Stimulated activated effector memory CD8-positive, alpha-beta T cell treated with anti-CD3 and anti-CD28 coated beads, Interleukin-12 subunit alpha, Interleukin-12 subunit beta, amount 100 ng/mL, for 72 hours (primary cell): ENCODE measurements at regions not wholly inside any gene's neighbourhood (a gene's known extent, or its start where the extent isn't known, plus 50 kb on each side); places are given as distances from the start of the nearest gene placed in this dataset.

Experiments
- ATAC-seq: fragments of 150-1000 bp; cut with Tn5 transposase; 2 replicates; pipeline ENCODE4 v1.10.0; 2021
- DNase-seq, 2 donors: peaks; one replicate each; pipeline ENCODE4 v3.0.0; 2021 to 2022; ENCODE audit warnings: low spot score in 2 of 2
- H3K27ac Mint-ChIP-seq: one replicate; pipeline ENCODE4 v1.8.0; 2022; ENCODE audit warnings: mild to moderate bottlenecking, mixed read lengths
- H3K36me3 Mint-ChIP-seq: one replicate; pipeline ENCODE4 v1.8.0; 2022; ENCODE audit warnings: mild to moderate bottlenecking, mixed read lengths
- H3K4me1 Mint-ChIP-seq: one replicate; pipeline ENCODE4 v1.8.0; 2022; ENCODE audit warnings: mixed read lengths
- H3K4me3 Mint-ChIP-seq: one replicate; pipeline ENCODE4 v1.8.0; 2022; ENCODE audit warnings: mild to moderate bottlenecking, mixed read lengths
- H3K9me3 Mint-ChIP-seq: one replicate; pipeline ENCODE4 v1.8.0; 2022; ENCODE audit warnings: mixed read lengths

DNA sequence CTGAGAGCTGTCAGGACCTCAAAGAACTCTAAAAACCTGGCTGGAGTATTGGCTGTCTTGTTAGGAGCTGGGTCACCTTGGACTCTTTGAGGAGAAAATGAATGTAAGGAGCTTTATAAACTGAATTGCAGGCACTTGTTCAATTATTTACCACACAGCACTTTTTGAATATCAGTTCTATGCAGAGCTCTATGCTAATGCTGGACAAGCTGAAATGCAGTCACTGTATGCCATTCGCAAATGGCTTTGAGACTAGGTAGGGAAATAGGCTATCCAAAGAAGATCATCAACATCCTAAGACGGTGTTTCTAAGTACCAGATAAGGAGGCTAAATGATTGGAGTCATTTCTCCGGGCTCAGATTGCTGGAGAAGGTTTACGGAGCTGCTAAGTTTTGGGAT is 333.5 kb downstream of the SIPA1L2 start:
- DNase-seq: no peak
- Mint-ChIP-seq H3K4me3 (no peak overlapping the region), H3K27ac (no peak overlapping the region), H3K36me3 (no peaks in the 10 kb centered on the region), H3K9me3 (no peaks in the 10 kb centered on the region), H3K4me1 (no peaks in the 10 kb centered on the region)
- ATAC-seq: no peak

DNA sequence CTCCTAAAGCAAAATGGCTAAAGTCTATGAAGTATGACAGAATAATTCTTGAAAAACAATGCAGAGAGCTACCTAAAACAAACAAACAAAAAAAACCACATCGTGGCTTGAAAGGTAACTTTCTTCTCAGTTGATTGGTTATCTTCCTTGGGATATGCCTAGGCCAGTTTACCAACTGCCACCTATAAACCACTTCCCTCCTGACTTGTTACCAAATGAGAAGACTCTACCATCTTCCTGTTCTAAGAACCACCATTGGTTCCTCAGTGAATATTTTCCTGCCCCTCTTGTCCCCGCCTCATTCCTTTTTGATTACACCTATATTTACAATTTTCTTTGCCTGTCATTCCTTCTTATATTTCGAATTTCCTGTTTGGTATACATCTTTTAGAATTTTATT is 336.6 kb downstream of the SIPA1L2 start:
- no peak overlapping the region for H3K27ac Mint-ChIP-seq
- H3K36me3 Mint-ChIP-seq: no peaks in the 10 kb centered on the region
- no peak for ATAC-seq
- no peaks in the 10 kb centered on the region for H3K4me1 Mint-ChIP-seq
- DNase-seq: no peak
- no peak overlapping the region for H3K4me3 Mint-ChIP-seq
- H3K9me3 Mint-ChIP-seq: no peaks in the 10 kb centered on the region

DNA sequence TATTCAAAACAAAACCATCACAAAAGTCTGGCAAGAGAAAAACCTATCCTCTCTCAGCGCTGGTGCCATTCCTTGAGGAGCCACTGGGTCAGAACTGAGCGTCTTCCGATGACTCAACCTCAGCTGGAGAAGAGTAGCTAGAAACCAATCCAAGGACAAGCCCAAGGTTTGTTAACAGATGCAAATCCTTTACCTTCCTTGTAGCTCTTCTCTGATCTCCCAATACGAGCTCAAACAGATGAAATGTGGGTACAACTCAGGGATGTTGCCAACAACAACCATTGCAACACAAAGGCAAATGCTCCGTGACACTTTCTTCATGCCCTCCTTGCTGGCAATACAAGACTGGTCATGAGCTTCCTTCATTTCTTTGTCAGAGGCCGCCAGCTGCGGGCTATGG is 337.1 kb downstream of the SIPA1L2 start:
- DNase-seq (no peak), ATAC-seq (no peak)
- H3K27ac Mint-ChIP-seq: no peak overlapping the region
- no peak overlapping the region for H3K4me3 Mint-ChIP-seq
- H3K9me3 Mint-ChIP-seq: no peaks in the 10 kb centered on the region
- no peaks in the 10 kb centered on the region for H3K4me1 Mint-ChIP-seq
- H3K36me3 Mint-ChIP-seq: no peaks in the 10 kb centered on the region

DNA sequence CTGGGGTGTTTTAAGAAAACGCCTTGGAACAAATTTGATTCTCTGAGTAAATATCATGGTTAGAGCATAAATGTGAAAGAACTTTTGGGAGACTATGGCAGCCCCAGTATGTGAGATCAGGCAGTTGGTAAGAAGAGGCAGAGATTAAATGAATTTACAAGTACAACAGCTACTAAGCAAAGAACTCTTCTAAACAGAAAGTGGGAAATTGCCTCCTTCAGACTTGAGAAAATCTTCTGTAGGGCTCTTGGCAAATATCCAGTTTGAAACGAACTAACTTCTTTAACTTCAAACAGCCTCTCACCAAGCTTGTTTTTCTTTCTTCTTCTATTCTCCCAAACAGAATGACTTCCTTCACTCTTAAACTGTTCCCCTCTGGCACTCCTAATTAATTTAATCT is 337.7 kb downstream of the SIPA1L2 start:
- Mint-ChIP-seq H3K36me3 (no peaks in the 10 kb centered on the region), H3K4me3 (no peak overlapping the region), H3K4me1 (no peaks in the 10 kb centered on the region), H3K9me3 (no peaks in the 10 kb centered on the region), H3K27ac (no peak overlapping the region)
- ATAC-seq (no peak), DNase-seq (no peak)

DNA sequence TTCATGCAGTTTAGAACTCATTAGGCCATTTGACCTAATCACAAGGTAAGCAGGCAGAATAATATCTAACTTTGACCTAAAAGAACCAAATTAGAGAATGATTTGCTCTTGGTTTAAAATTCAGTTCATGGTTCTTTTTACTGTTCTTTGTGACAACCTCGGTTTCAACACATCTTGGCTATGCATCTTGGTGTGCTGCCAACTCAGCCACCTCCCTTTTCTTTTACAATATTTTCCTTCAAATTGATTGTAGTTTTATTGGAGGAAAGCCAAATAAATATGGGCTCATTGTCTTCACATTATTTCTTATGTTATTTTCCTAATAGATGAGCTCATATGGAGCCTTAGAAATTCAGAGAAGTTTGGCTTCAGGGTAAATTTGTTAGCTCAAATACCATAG is 338.3 kb downstream of the SIPA1L2 start:
- ATAC-seq: no peak

DNA sequence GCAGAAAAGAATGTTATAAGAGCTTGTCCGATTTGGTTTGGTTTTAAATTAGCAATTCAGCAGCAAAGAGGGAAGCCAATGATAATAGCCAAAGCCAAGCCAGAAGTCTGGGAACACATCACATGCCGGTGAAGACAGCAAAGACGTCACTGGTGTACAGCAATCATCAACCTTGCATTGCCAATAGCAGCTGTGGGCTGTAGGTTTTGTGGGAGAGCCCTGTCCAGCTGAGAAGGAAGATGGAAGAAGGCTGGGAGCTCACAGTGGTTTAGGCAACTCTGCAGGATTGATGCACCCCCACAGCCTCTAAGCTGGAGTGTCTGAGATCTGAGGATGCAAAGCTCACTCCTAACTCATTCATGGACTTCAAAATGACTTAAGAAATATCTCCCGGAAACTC is 338.7 kb downstream of the SIPA1L2 start:
- Mint-ChIP-seq H3K4me3 (no peak overlapping the region), H3K27ac (no peak overlapping the region), H3K9me3 (no peaks in the 10 kb centered on the region), H3K36me3 (no peaks in the 10 kb centered on the region), H3K4me1 (no peaks in the 10 kb centered on the region)
- DNase-seq (no peak), ATAC-seq (no peak)

More for the DNA sequence above, 338.3 kb downstream of the SIPA1L2 start:
- Mint-ChIP-seq H3K36me3 (no peaks in the 10 kb centered on the region), H3K4me3 (no peak overlapping the region), H3K4me1 (no peaks in the 10 kb centered on the region), H3K9me3 (no peaks in the 10 kb centered on the region), H3K27ac (no peak overlapping the region)
- DNase-seq: no peak

DNA sequence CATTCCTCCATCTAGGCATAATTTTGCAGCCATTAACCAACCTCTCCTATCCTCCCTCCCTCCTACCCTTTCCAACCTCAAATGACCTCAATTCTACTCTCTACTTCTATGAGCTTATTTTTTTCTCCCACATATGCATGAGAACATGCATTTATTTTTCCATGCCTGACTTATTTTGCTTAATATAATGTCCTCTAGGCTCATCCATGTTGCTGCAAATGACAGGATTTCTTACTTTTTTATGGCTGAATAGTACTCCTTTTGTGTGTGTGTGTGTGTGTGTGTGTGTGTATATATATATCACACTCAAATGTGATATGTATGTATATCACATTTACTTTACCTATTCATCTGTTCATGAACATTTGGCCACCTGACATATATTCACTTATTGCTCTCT is 339.4 kb downstream of the SIPA1L2 start:
- no peaks in the 10 kb centered on the region for H3K9me3 Mint-ChIP-seq
- H3K4me1 Mint-ChIP-seq: no peaks in the 10 kb centered on the region
- H3K36me3 Mint-ChIP-seq: no peaks in the 10 kb centered on the region
- no peak overlapping the region for H3K27ac Mint-ChIP-seq
- no peak for DNase-seq
- ATAC-seq: no peak
- H3K4me3 Mint-ChIP-seq: no peak overlapping the region

DNA sequence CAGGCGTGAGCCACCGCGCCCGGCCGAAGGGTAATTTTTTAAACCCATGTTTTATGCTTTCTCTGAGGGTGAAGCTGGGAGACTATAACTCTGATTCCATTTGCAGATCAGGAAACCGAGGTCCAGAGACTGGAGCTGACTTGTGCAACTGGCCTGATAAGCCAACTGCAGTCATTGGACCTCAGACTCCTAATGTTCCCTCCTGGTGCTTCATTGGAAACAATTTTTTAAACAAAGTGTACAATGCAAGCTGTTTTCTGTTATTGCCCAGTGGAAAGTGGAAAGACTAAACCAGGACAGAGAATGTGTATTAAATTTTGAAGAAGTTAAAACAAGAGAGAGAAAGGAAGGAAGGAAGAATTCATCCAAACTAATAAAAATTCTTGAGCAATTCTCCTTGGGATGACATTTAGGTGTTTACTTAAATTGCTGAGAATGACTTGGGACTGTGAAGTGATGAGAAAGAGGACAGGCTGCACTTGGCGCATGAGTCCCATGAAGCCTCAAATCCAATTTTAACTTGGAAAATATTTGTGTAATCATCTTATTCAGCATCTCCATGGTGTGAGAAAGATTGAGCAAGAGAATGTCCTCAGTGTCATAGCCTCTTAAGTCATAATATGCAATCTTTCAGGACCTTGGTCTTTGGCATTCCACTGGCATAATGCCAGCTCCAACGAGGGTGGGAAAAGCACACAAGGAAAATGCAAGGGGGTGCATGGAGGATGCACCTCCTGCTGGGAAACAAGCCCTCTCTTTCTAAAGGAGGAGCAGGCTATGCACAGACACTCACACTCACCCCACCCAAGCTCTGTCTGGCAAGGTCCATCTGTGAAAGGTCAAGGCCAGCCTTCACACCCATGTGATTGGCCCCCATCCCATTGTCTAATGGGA is 342.0 kb downstream of the SIPA1L2 start:
- DNase-seq (no peak), ATAC-seq (no peak)
- Mint-ChIP-seq H3K36me3 (no peaks in the 10 kb centered on the region), H3K9me3 (no peaks in the 10 kb centered on the region), H3K4me3 (no peak overlapping the region), H3K27ac (no peak overlapping the region), H3K4me1 (no peaks in the 10 kb centered on the region)

DNA sequence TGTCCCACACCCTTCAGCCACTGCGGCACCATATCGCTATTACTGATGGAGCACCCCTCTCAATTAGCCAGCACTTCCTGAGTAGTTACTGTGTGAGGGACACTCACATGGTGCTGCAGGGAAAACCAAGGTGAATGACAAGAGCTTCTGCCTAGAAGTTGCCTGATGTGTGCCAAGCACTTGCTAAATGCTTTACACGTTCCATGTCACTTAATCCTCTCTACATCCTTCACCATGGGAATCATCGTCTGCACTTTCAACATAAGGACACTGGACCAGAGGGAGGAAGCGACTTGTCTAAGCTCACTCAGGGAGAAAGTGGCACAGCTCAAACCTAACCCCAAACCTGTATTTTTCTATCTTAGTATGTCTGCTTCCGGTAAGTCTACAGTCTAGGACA is 344.8 kb downstream of the SIPA1L2 start:
- Mint-ChIP-seq H3K4me3 (no peak overlapping the region), H3K4me1 (no peaks in the 10 kb centered on the region), H3K9me3 (no peaks in the 10 kb centered on the region), H3K36me3 (no peaks in the 10 kb centered on the region), H3K27ac (no peak overlapping the region)
- ATAC-seq (no peak), DNase-seq (no peak)

DNA sequence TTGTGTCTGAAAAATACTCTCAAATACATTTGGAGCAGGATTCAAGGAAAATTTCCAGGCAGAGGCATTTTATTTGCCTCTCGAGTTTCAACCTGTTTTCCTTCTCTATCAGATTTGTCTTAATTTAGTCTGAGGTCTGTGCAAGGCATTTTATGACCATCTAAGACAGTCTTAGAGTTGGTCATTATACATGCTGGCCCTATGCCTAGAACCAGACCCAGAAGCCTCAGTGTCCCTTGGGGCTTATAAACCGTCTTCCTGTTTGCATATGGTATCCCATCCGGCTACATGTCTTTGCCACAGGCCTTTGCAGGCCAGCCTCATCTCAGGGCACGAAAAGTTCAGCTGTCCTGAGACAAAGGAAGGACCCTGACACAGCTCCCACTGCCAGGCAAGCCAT is 346.1 kb downstream of the SIPA1L2 start:
- Mint-ChIP-seq H3K4me3 (no peak overlapping the region), H3K9me3 (no peaks in the 10 kb centered on the region), H3K4me1 (no peaks in the 10 kb centered on the region), H3K27ac (no peak overlapping the region), H3K36me3 (no peaks in the 10 kb centered on the region)
- no peak for ATAC-seq
- no peak for DNase-seq

DNA sequence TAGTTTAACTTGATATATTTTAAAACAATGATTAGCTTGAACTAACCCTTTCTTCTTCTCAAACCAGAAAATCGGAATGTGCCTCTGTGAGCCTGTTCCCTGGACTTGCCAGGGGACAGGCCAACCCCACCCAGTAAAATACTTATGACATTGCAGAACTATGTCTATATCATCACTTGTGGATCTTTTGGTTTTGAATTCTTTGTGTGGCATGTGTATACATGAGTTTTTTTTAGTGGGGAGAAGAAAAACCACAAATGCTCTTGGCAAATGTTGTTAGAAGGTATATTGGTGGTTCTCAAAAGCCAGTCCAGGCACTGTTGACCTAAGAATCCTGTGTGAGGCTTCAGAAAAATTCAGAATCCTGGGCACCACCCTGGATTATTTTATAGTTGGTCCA is 347.4 kb downstream of the SIPA1L2 start:
- no peak for ATAC-seq
- H3K27ac Mint-ChIP-seq: no peak overlapping the region
- no peak overlapping the region for H3K4me3 Mint-ChIP-seq
- no peak for DNase-seq
- no peaks in the 10 kb centered on the region for H3K9me3 Mint-ChIP-seq
- H3K4me1 Mint-ChIP-seq: no peaks in the 10 kb centered on the region
- no peaks in the 10 kb centered on the region for H3K36me3 Mint-ChIP-seq

DNA sequence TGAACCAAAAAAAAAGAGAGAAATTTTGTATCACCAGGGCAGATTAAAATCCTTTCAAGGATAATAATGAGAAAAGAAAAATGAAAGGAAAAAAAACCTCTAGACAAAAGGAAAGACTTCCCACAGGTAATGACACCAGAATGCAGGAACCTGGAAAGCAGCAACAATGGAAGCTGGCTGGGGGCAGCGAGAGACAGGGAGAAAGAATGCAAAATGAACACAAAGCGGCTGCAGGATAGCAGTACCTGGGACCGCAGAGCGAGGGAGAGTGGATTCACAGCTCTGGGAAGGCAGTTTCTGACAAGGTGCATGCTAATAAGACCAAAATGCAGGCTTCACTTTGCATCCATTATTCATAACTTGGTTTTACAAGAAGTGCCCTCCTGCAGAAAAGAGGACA is 349.0 kb downstream of the SIPA1L2 start:
- DNase-seq (no peak), ATAC-seq (no peak)
- no peak overlapping the region for H3K27ac Mint-ChIP-seq
- H3K4me3 Mint-ChIP-seq: no peak overlapping the region
- no peaks in the 10 kb centered on the region for H3K4me1 Mint-ChIP-seq
- no peaks in the 10 kb centered on the region for H3K36me3 Mint-ChIP-seq
- no peaks in the 10 kb centered on the region for H3K9me3 Mint-ChIP-seq

DNA sequence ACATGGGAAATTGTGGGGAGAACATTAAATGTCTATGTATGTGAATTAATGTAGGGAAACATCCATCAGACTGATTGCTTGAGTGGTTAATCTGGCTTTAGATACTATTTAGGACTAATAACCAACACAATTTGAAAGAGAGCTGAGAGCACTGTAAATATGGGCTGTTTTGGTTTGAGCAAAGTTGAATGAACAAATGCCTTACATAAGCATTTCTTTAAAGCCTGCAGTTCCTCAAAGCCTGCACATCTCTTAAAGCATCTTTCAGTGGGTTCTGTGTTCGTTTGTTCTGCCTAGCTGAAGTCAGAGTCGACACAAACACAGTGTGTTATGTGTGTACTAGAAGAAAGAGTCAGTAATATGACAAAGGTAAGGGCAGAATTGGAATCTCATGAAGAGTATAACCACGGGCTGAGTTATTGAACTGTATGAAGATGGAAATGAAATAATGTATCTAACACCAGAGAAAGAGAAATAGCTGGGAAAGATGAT is 350.0 kb downstream of the SIPA1L2 start:
- Mint-ChIP-seq H3K36me3 (no peaks in the 10 kb centered on the region), H3K27ac (no peak overlapping the region), H3K9me3 (no peaks in the 10 kb centered on the region), H3K4me1 (no peaks in the 10 kb centered on the region), H3K4me3 (no peak overlapping the region)
- no peak for DNase-seq
- ATAC-seq: no peak

DNA sequence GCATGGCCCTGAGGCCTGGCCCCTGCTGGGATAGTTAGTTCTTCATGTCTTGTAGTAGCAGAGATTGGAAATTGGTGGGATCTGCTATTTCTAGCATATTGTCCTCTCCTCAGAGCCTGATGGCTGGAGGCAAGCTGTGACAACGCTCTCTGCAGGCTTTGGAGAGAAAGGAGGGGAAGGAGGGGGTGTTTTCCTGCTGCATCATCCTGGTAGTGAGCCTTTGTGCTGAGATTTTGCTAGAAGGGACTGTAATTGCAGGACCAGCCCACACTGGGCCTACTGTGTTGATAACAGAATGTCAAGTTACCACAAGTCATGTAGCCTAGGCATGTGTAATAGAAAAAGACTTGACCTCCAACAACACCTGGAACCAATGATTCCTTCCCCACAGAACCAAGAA is 351.0 kb downstream of the SIPA1L2 start:
- Mint-ChIP-seq H3K27ac (no peak overlapping the region), H3K9me3 (no peaks in the 10 kb centered on the region), H3K4me3 (no peak overlapping the region), H3K4me1 (no peaks in the 10 kb centered on the region), H3K36me3 (no peaks in the 10 kb centered on the region)
- DNase-seq (no peak), ATAC-seq (no peak)

DNA sequence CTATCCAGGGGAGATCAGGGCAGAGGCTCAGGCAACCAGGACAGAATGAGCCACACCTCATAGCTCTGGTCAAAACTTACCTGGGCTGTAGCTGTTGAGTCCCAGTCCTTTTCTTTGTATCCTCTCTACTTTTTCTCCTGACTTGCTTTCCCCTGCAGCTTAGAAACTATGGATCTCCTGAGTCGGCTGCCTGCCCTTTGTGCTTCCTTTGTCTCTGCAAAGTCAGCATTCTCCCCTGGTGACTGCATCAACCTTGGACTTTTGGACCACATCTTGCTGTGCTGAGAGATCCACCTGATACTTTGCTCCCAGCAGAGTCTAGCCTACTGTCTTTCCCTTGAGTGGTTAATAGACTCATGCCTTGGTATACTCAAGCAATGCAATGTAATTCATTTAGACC is 353.3 kb downstream of the SIPA1L2 start:
- Mint-ChIP-seq H3K9me3 (no peaks in the 10 kb centered on the region), H3K36me3 (no peaks in the 10 kb centered on the region), H3K27ac (no peak overlapping the region), H3K4me3 (no peak overlapping the region), H3K4me1 (no peaks in the 10 kb centered on the region)
- no peak for ATAC-seq
- DNase-seq: no peak

DNA sequence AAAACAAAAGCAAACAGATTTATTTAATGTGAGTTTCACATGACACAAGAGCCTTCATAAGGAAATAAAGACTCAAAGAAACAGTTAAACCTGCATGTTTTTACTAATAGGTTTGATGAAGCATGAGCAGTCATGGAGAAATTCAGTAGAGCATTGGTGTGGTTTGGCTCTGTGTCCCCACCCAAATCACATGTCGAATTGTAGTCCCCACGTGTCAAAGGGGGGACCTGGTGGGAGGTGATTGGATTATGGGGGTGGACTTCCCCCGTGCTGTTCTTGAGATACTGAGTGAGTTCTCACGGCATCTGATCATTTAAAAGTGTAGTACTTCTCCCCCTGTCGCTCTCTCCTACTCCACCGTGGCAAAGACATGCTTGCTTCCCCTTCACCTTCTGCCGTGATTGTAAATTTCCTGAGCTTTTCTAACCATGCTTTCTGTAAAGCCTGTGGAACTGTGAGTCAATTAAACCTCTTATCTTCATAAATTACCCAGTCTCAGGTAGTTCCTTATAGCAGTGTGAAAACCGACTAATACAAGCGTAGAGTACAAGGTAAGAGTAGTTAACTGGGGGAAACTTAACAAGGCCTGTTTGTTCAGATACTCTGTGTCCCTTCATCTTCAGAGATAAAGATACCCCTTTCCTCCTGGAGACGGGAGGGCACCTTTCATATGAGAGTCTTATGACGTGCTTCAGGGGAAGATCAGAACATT is 354.8 kb downstream of the SIPA1L2 start:
- H3K4me3 Mint-ChIP-seq: no peak overlapping the region
- no peaks in the 10 kb centered on the region for H3K4me1 Mint-ChIP-seq
- H3K9me3 Mint-ChIP-seq: no peaks in the 10 kb centered on the region
- DNase-seq (no peak), ATAC-seq (no peak)
- no peaks in the 10 kb centered on the region for H3K36me3 Mint-ChIP-seq
- no peak overlapping the region for H3K27ac Mint-ChIP-seq
